SK-N-SH treated with all-trans-retinoic acid at 6 μM for 48 hours (cell line): ENCODE measurements at regions not wholly inside any gene's neighbourhood (a gene's known extent, or its start where the extent isn't known, plus 50 kb on each side); places are given as distances from the start of the nearest gene placed in this dataset.
"Not testable (repeated sequence)": the region's sequence is repeated elsewhere in the genome, so short reads cannot be mapped to it uniquely, and the experiment has no call there.

Experiments
- ATAC-seq: fragments of 200-7000 bp; cut with Tn5 transposase; 3 replicates; pipeline ENCODE4 v1.9.1; 2020; ENCODE audit warnings: mild to moderate bottlenecking, moderate library complexity
- BACH2 ChIP-seq: fragments of 250-450 bp; sonication (Bioruptor Pico); IDR thresholded peaks from 2 replicates; pipeline ENCODE4 v1.9.0; 2021; ENCODE audit warnings: mild to moderate bottlenecking, borderline replicate concordance
- CSDC2 ChIP-seq: fragments of 250-450 bp; sonication (Bioruptor Pico); IDR thresholded peaks from 2 replicates; pipeline ENCODE4 v1.5.0; 2020; ENCODE audit warnings: mild to moderate bottlenecking, moderate library complexity
- ESRRG ChIP-seq: fragments of 250-450 bp; sonication (Bioruptor Pico); IDR thresholded peaks from 2 replicates; pipeline ENCODE4 v1.6.1; 2021; ENCODE audit warnings: mild to moderate bottlenecking
- GLIS3 ChIP-seq: fragments of 250-450 bp; sonication (Bioruptor Pico); IDR thresholded peaks from 2 replicates; pipeline ENCODE4 v1.5.0; 2020; ENCODE audit warnings: mild to moderate bottlenecking, moderate library complexity
- ISL1 ChIP-seq: fragments of 250-450 bp; sonication (Bioruptor Pico); IDR thresholded peaks from 2 replicates; pipeline ENCODE4 v2.1.2; 2022; ENCODE audit warnings: mild to moderate bottlenecking, moderate library complexity
- OSR1 ChIP-seq: fragments of 250-450 bp; sonication (Bioruptor Pico); IDR thresholded peaks from 2 replicates; pipeline ENCODE4 v1.8.0; 2022; ENCODE audit warnings: moderate library complexity, mild to moderate bottlenecking, inconsistent platforms
- POU6F1 ChIP-seq: fragments of 250-450 bp; sonication (Bioruptor Pico); IDR thresholded peaks from 2 replicates; pipeline ENCODE4 v1.8.0; 2021; ENCODE audit warnings: low read depth, mild to moderate bottlenecking, moderate library complexity, borderline replicate concordance
- PPARA ChIP-seq: fragments of 250-450 bp; sonication (Bioruptor Pico); IDR thresholded peaks from 2 replicates; pipeline ENCODE4 v1.5.0; 2020; ENCODE audit warnings: mild to moderate bottlenecking, borderline replicate concordance
- SNAI2 ChIP-seq: fragments of 250-450 bp; sonication (Bioruptor Pico); IDR thresholded peaks from 2 replicates; pipeline ENCODE4 v1.5.0; 2020; ENCODE audit warnings: mild to moderate bottlenecking, moderate library complexity
- TCF4 ChIP-seq: fragments of 250-450 bp; sonication (Bioruptor Pico); IDR thresholded peaks from 2 replicates; pipeline ENCODE4 v1.8.0; 2021; ENCODE audit warnings: mild to moderate bottlenecking, moderate library complexity, borderline replicate concordance
- TOX ChIP-seq: fragments of 250-450 bp; sonication (Bioruptor Pico); IDR thresholded peaks from 2 replicates; pipeline ENCODE4 v1.8.0; 2021; ENCODE audit warnings: mild to moderate bottlenecking, moderate library complexity, borderline replicate concordance
- ZC3H10 ChIP-seq: fragments of 250-450 bp; sonication (Bioruptor Pico); IDR thresholded peaks from 2 replicates; pipeline ENCODE4 v1.5.1; 2021; ENCODE audit warnings: mild to moderate bottlenecking, moderate library complexity
- ZFP3 ChIP-seq: fragments of 250-450 bp; sonication (Bioruptor Pico); IDR thresholded peaks from 2 replicates; pipeline ENCODE4 v1.5.0; 2020; ENCODE audit warnings: mild to moderate bottlenecking, moderate library complexity
- ZFP30 ChIP-seq: fragments of 450-650 bp; formaldehyde crosslinking; IDR thresholded peaks from 2 replicates; pipeline ENCODE4 v1.5.0; 2022; ENCODE audit warnings: mild to moderate bottlenecking, moderate library complexity
- ZNF565 ChIP-seq: fragments of 450-650 bp; formaldehyde crosslinking; conservative IDR thresholded peaks from 2 replicates; pipeline ENCODE4 v1.5.0; 2020; ENCODE audit warnings: low read depth, mild to moderate bottlenecking, moderate library complexity
- ZNF70 ChIP-seq: fragments of 450-650 bp; formaldehyde crosslinking; IDR thresholded peaks from 2 replicates; pipeline ENCODE4 v1.5.0; 2020; ENCODE audit warnings: mild to moderate bottlenecking, moderate library complexity
- ZNF8 ChIP-seq: fragments of 450-650 bp; formaldehyde crosslinking; IDR thresholded peaks from 2 replicates; pipeline ENCODE4 v1.5.0; 2020; ENCODE audit warnings: mild to moderate bottlenecking, moderate library complexity
- TF ChIP-seq, protein P1 (sequence below): fragments of 250-450 bp; sonication (Bioruptor Pico); IDR thresholded peaks from 2 replicates; pipeline ENCODE4 v1.8.0; 2020; ENCODE audit warnings: mild to moderate bottlenecking, moderate library complexity, borderline replicate concordance
- TF ChIP-seq, protein P2 (sequence below): fragments of 250-450 bp; sonication (Bioruptor Pico); IDR thresholded peaks from 2 replicates; pipeline ENCODE4 v1.5.1; 2021; ENCODE audit warnings: mild to moderate bottlenecking, moderate library complexity
- TF ChIP-seq, protein P3 (sequence below): fragments of 250-450 bp; sonication (Bioruptor Pico); IDR thresholded peaks from 2 replicates; pipeline ENCODE4 v1.5.0; 2020; ENCODE audit warnings: mild to moderate bottlenecking, moderate library complexity

DNA sequence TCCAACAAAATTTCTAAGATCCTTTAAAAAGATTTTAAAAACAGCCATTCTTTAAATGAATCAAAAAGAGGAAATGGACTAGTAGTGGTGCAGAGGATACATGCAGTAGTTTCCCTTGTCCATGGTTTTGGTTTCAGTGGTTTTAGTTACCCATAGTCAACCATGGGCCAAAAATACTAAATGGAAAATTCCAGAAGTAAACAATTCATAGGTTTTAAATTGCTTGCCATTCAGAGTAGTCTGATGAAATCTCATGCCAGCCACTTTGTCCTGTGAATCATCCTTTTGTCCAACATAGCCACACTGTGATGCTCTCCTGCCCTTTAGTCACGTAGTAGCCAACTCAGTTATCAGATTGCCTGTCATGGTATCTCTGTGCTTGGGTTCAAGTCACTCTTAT, 286.1 kb downstream of the ANXA1 start:
- TF ChIP-seq, protein P1, sequence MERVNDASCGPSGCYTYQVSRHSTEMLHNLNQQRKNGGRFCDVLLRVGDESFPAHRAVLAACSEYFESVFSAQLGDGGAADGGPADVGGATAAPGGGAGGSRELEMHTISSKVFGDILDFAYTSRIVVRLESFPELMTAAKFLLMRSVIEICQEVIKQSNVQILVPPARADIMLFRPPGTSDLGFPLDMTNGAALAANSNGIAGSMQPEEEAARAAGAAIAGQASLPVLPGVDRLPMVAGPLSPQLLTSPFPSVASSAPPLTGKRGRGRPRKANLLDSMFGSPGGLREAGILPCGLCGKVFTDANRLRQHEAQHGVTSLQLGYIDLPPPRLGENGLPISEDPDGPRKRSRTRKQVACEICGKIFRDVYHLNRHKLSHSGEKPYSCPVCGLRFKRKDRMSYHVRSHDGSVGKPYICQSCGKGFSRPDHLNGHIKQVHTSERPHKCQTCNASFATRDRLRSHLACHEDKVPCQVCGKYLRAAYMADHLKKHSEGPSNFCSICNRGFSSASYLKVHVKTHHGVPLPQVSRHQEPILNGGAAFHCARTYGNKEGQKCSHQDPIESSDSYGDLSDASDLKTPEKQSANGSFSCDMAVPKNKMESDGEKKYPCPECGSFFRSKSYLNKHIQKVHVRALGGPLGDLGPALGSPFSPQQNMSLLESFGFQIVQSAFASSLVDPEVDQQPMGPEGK (CRISPR knock-in tag) = no peak
- no peak for ATAC-seq

DNA sequence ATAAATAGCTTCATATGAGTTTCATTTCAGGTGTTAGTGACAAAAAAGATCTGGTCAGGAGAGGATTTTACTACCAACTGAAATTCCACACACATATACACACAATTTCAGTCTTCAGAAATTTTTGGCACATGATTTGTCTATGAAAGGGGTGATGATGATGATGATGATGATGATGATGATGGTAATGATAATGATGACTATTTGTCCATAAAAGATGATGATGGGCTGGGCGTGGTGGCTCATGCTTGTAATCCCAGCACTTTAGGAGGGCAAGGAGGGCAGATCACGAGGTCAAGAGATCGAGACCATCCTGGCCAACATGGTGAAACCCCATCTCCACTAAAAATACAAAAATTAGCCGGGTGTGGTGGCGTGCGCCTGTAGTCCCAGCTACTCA, 288.2 kb downstream of the ANXA1 start:
- not testable (repeated sequence) for ATAC-seq

DNA sequence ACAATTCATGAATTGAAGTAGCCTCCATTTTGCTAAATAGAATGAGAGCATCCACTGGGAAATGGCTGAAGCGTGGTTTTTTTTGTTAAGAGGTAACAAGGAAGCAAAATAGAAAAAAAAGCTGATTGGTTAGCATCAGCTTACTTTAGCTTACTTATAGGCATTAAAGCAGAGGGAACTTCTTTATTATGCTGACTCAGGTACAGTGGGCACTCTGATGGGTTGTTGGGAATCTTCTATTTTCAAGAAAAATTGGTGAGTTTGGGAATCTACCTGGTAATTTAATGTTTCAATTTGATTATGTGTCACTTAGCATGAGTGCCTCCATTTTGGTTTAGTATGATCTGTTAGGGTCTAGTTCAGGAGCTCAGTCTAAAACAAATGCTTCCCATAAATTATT, 289.6 kb downstream of the ANXA1 start:
- TF ChIP-seq GLIS3 (CRISPR knock-in tag) (no peak), ZNF8 (CRISPR knock-in tag) (no peak), BACH2 (CRISPR knock-in tag) (no peak), SNAI2 (CRISPR knock-in tag) (no peak), ZNF565 (CRISPR knock-in tag) (no peak), TOX (CRISPR knock-in tag) (no peak), CSDC2 (no peak), POU6F1 (CRISPR knock-in tag) (no peak), ZC3H10 (no peak), ZFP30 (CRISPR knock-in tag) (no peak), ISL1 (CRISPR knock-in tag) (no peak), PPARA (CRISPR knock-in tag) (no peak), ZNF70 (CRISPR knock-in tag) (no peak), ESRRG (no peak), TCF4 (CRISPR knock-in tag) (no peak), ZFP3 (CRISPR knock-in tag) (no peak), OSR1 (CRISPR knock-in tag) (no peak)
- TF ChIP-seq, protein P1 (CRISPR knock-in tag) = no peak
- TF ChIP-seq, protein P2, sequence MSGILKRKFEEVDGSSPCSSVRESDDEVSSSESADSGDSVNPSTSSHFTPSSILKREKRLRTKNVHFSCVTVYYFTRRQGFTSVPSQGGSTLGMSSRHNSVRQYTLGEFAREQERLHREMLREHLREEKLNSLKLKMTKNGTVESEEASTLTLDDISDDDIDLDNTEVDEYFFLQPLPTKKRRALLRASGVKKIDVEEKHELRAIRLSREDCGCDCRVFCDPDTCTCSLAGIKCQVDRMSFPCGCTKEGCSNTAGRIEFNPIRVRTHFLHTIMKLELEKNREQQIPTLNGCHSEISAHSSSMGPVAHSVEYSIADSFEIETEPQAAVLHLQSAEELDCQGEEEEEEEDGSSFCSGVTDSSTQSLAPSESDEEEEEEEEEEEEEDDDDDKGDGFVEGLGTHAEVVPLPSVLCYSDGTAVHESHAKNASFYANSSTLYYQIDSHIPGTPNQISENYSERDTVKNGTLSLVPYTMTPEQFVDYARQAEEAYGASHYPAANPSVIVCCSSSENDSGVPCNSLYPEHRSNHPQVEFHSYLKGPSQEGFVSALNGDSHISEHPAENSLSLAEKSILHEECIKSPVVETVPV (CRISPR knock-in tag) = no peak
- TF ChIP-seq, protein P3, sequence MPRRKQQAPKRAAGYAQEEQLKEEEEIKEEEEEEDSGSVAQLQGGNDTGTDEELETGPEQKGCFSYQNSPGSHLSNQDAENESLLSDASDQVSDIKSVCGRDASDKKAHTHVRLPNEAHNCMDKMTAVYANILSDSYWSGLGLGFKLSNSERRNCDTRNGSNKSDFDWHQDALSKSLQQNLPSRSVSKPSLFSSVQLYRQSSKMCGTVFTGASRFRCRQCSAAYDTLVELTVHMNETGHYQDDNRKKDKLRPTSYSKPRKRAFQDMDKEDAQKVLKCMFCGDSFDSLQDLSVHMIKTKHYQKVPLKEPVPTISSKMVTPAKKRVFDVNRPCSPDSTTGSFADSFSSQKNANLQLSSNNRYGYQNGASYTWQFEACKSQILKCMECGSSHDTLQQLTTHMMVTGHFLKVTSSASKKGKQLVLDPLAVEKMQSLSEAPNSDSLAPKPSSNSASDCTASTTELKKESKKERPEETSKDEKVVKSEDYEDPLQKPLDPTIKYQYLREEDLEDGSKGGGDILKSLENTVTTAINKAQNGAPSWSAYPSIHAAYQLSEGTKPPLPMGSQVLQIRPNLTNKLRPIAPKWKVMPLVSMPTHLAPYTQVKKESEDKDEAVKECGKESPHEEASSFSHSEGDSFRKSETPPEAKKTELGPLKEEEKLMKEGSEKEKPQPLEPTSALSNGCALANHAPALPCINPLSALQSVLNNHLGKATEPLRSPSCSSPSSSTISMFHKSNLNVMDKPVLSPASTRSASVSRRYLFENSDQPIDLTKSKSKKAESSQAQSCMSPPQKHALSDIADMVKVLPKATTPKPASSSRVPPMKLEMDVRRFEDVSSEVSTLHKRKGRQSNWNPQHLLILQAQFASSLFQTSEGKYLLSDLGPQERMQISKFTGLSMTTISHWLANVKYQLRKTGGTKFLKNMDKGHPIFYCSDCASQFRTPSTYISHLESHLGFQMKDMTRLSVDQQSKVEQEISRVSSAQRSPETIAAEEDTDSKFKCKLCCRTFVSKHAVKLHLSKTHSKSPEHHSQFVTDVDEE (CRISPR knock-in tag) = no peak
- ATAC-seq = no peak
